Stimulated activated CD4-positive, alpha-beta T cell treated with anti-CD3 and anti-CD28 coated beads, Interleukin-15, amount 100 ng/mL, for 1 hour (primary cell): ENCODE measurements at regions not wholly inside any gene's neighbourhood (a gene's known extent, or its start where the extent isn't known, plus 50 kb on each side); places are given as distances from the start of the nearest gene placed in this dataset.
"Not testable (repeated sequence)": the region's sequence is repeated elsewhere in the genome, so short reads cannot be mapped to it uniquely, and the experiment has no call there.

ENCODE experiments used
- DNase-seq, 2 donors: peaks; one replicate each; pipeline ENCODE4 v3.0.0-alpha.2; 2020; ENCODE audit warnings: low read depth in 1 of 2, low spot score in 1 of 2

GRCh38 chr10:36455526-36456133 lies 669.8 kb upstream of the ANKRD30A start:
- DNase-seq, result no peak

- DNase-seq, result no peak
Measured at GRCh38 chr10:36452851-36453250, 672.5 kb upstream of the ANKRD30A start.

- no peak for DNase-seq
Measured at GRCh38 chr10:36451391-36451970, 673.9 kb upstream of the ANKRD30A start.

GRCh38 chr10:36450380-36450779 lies 675.0 kb upstream of the ANKRD30A start:
- no peak for DNase-seq

- DNase-seq, result no peak
Measured at GRCh38 chr10:36448760-36449691, 676.4 kb upstream of the ANKRD30A start.

GRCh38 chr10:36446881-36447280 lies 678.5 kb upstream of the ANKRD30A start:
- no peak for DNase-seq

GRCh38 chr10:36443233-36443632 lies 682.2 kb upstream of the ANKRD30A start:
- DNase-seq, result no peak

GRCh38 chr10:36441557-36441956 lies 683.8 kb upstream of the ANKRD30A start:
- DNase-seq, result no peak

- no peak for DNase-seq
Measured at GRCh38 chr10:36440539-36440938, 684.9 kb upstream of the ANKRD30A start.

- DNase-seq, result no peak
Measured at GRCh38 chr10:36437367-36437766, 688.0 kb upstream of the ANKRD30A start.

- no peak for DNase-seq
Measured at GRCh38 chr10:36428507-36428906, 696.9 kb upstream of the ANKRD30A start.

- DNase-seq, result no peak
Measured at GRCh38 chr10:36425131-36425797, 700.1 kb upstream of the ANKRD30A start.

GRCh38 chr10:36424502-36424901 lies 700.9 kb upstream of the ANKRD30A start:
- DNase-seq, result no peak

GRCh38 chr10:36423821-36424248 lies 701.6 kb upstream of the ANKRD30A start:
- DNase-seq, result no peak

- no peak for DNase-seq
Measured at GRCh38 chr10:36421992-36422391, 703.4 kb upstream of the ANKRD30A start.

- DNase-seq, result no peak
Measured at GRCh38 chr10:36416513-36416912, 708.9 kb upstream of the ANKRD30A start.

GRCh38 chr10:36412942-36413341 lies 712.5 kb upstream of the ANKRD30A start:
- DNase-seq, result no peak

GRCh38 chr10:36400238-36400637 lies 725.2 kb upstream of the ANKRD30A start:
- not testable (repeated sequence) for DNase-seq

- DNase-seq, result no peak
Measured at GRCh38 chr10:36393801-36394200, 731.6 kb upstream of the ANKRD30A start.

GRCh38 chr10:36391405-36391804 lies 734.0 kb upstream of the ANKRD30A start:
- DNase-seq, result no peak

- no peak for DNase-seq
Measured at GRCh38 chr10:36390221-36390620, 735.2 kb upstream of the ANKRD30A start.

- DNase-seq, result no peak
Measured at GRCh38 chr10:36388166-36388565, 737.2 kb upstream of the ANKRD30A start.
